ENCODE measurements at regions not wholly inside any gene's neighbourhood (a gene's known extent, or its start where the extent isn't known, plus 50 kb on each side); places are given as distances from the start of the nearest gene placed in this dataset.
"Not testable (repeated sequence)": the region's sequence is repeated elsewhere in the genome, so short reads cannot be mapped to it uniquely, and the experiment has no call there.

GRCh38 chr20:29031262-29031982 is 2226.0 kb upstream of the DEFB115 start:
- DNase-seq = not testable (repeated sequence)

- not testable (repeated sequence) for DNase-seq
Measured at GRCh38 chr20:29044239-29044638, 2213.2 kb upstream of the DEFB115 start.

GRCh38 chr20:29050008-29050606 is 2207.4 kb upstream of the DEFB115 start:
- DNase-seq = not testable (repeated sequence)

- DNase-seq = not testable (repeated sequence)
Measured at GRCh38 chr20:29057866-29058484, 2199.5 kb upstream of the DEFB115 start.

- not testable (repeated sequence) for DNase-seq
Measured at GRCh38 chr20:29062451-29062850, 2195.0 kb upstream of the DEFB115 start.

GRCh38 chr20:29066341-29066740 is 2191.1 kb upstream of the DEFB115 start:
- not testable (repeated sequence) for DNase-seq

- not testable (repeated sequence) for DNase-seq
Measured at GRCh38 chr20:29073640-29074039, 2183.8 kb upstream of the DEFB115 start.

- DNase-seq = peak in 1 of 2 donors; percentile 22
Measured at GRCh38 chr20:29079769-29080690, 2177.4 kb upstream of the DEFB115 start.

GRCh38 chr20:29081712-29082111 is 2175.8 kb upstream of the DEFB115 start:
- DNase-seq = not testable (repeated sequence)

- DNase-seq = no peak
Measured at GRCh38 chr20:29085625-29086024, 2171.8 kb upstream of the DEFB115 start.

GRCh38 chr20:29086145-29086718 is 2171.2 kb upstream of the DEFB115 start:
- not testable (repeated sequence) for DNase-seq

- DNase-seq = no peak
Measured at GRCh38 chr20:29086938-29087337, 2170.5 kb upstream of the DEFB115 start.

GRCh38 chr20:29087887-29088286 is 2169.6 kb upstream of the DEFB115 start:
- not testable (repeated sequence) for DNase-seq

- not testable (repeated sequence) for DNase-seq
Measured at GRCh38 chr20:29088472-29088871, 2169.0 kb upstream of the DEFB115 start.

- not testable (repeated sequence) for DNase-seq
Measured at GRCh38 chr20:29089409-29089808, 2168.1 kb upstream of the DEFB115 start.

GRCh38 chr20:29093958-29094357 is 2163.5 kb upstream of the DEFB115 start:
- not testable (repeated sequence) for DNase-seq

GRCh38 chr20:29096695-29097094 is 2160.8 kb upstream of the DEFB115 start:
- DNase-seq = not testable (repeated sequence)

- DNase-seq = not testable (repeated sequence)
Measured at GRCh38 chr20:29107884-29108283, 2149.6 kb upstream of the DEFB115 start.

- not testable (repeated sequence) for DNase-seq
Measured at GRCh38 chr20:29109386-29109785, 2148.1 kb upstream of the DEFB115 start.

- DNase-seq = not testable (repeated sequence)
Measured at GRCh38 chr20:29115097-29115496, 2142.4 kb upstream of the DEFB115 start.

GRCh38 chr20:29119141-29119540 is 2138.3 kb upstream of the DEFB115 start:
- DNase-seq = no peak

GRCh38 chr20:29119684-29120083 is 2137.8 kb upstream of the DEFB115 start:
- DNase-seq = not testable (repeated sequence)
